ENCODE measurements at regions not wholly inside any gene's neighbourhood (a gene's known extent, or its start where the extent isn't known, plus 50 kb on each side); places are given as distances from the start of the nearest gene placed in this dataset.
A peak's percentile ranks its signal among the peaks of the same experiment; 100 is the strongest.

DNA sequence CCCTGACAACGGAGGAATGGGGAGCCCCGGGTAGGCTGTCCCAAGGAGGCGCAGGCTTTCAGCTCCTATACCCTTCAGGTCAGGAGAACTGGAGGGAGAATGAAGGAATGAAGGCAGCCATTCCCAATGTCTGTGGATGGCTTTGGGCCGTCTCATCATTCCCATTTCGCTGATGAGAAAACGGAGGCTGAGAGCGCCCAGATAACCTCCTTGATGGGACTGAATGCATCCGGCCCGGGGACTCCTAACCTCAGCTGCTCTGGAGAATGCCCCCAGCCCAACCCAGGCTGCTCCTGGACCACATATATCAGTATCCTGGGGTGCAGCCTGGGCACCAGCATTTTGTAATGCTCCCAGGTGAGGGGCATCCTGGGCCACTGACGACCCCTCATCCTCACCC lies 52.6 kb upstream of the RNU6ATAC start:
- Histone ChIP-seq H3K79me2 (ENCODE audit: control insufficient read depth, insufficient read depth, low read length) (no peaks in the 10 kb centered on the region), H3K4me3 (no peak overlapping the region), H4K20me1 (ENCODE audit: control insufficient read depth, insufficient read depth) (no peaks in the 10 kb centered on the region), H3K9ac (ENCODE audit: control insufficient read depth, insufficient read depth, low read length) (no peak overlapping the region), H3K4me2 (ENCODE audit: control insufficient read depth, insufficient read depth) (no peak overlapping the region), H3K36me3 (ENCODE audit: control insufficient read depth in 2 of 2, insufficient read depth in 2 of 2, low read length in 1 of 2) (no peaks in the 10 kb centered on the region), H3K27ac (ENCODE audit: control insufficient read depth, insufficient read depth) (no peak overlapping the region), H3K27me3 (replicated peaks in 1 of 2; ENCODE audit: control insufficient read depth in 2 of 2, insufficient read depth in 2 of 2, low read length in 1 of 2) (no peaks in the 10 kb centered on the region; a peak in 1 of 4 replicates), H3K9me3 (replicated peaks; ENCODE audit: control insufficient read depth, insufficient read depth, low read length) (peaks cover 1% of the 10 kb centered on the region; the same call in 1 of the 3 replicates), H3K4me1 (ENCODE audit: control insufficient read depth, insufficient read depth, low read length) (no peaks in the 10 kb centered on the region), H2AFZ (ENCODE audit: control insufficient read depth, low read depth, low read length) (no peak overlapping the region)
- ChIA-PET CTCF (no interaction called here), RAD21 (ENCODE audit: unreplicated experiment) (no interaction called here), POLR2A (no interaction called here), SMC1A (ENCODE audit: uncharacterized antibody, unreplicated experiment) (interaction anchor here (1.2 kb wide), 1 partner anchor 10 kb away, joined by 4 read pairs; no protein-coding TSS in a partner anchor)
- BruUV-seq (replicated peaks): no TSS peak
- intact Hi-C loops (cut with micrococcal nuclease; ENCODE audit: unreplicated experiment): loop anchor here (2.0 kb wide), 1 partner anchor 46 kb away; no protein-coding TSS in a partner anchor
- no peak for FAIRE-seq
- 19% methylated on average over 10 of the region's 10 CpGs for WGBS (ENCODE audit: insufficient coverage, insufficient replicate concordance, low lambda C conversion rate, missing lambda C conversion rate)
- ATAC-seq: no peak
- in situ Hi-C loops (cut with MboI): no loop called here
- TF ChIP-seq NFYA (IDR thresholded peaks at IDR 0.05; ENCODE audit: borderline replicate concordance, low read depth, low read length): no peak
- TF ChIP-seq JUNB (IDR thresholded peaks at IDR 0.05): no peak
- DNase-seq (ENCODE audit: low read depth, low spot score): no peak

DNA sequence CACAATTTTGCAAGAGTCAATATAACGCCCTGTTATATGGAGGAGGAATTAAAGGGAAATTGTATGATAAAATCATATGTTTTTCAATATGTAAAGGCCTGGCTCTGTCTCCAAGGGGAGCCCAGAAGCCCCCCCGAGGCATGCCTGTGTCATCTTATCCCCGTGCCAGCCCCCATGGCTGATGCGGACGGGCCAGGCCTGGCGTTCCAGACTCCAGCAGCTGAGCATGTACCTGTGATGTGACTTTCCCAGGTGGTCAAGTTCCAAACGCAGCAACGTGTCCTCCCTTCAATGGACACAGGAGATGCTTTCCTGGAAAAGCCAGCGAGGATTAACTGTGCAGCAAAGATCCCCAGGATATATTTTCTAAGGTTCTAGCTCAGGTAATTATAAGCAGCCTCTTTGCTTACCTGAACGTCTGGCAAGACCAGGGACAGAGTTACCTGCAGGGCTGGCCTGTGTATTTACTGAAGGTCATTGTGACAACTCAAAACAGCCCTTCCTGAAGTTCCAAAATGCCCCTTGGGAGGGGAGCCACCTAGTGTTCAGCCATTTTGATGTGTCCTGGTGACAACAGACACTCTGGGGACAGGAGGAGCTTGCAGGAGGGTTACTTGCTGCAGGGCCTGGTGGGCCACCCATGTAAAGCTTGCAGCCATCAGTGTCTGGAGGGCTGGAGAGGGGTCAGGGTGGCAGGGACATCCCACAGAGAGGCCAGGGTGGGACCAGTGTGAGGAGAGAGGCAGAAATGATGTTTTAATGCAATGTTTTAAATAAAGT lies 53.3 kb upstream of the RNU6ATAC start:
- FAIRE-seq: no peak
- H2AFZ ChIP-seq (ENCODE audit: control insufficient read depth, low read depth, low read length): no peak overlapping the region
- ChIA-PET SMC1A (ENCODE audit: uncharacterized antibody, unreplicated experiment) (interaction anchor here (1.2 kb wide), 1 partner anchor 11 kb away, joined by 4 read pairs; no protein-coding TSS in a partner anchor), POLR2A (no interaction called here), CTCF (interaction anchor here (0.7 to 0.9 kb wide), 2 partner anchors 49 to 620 kb away, joined by 3 to 4 read pairs; no protein-coding TSS in a partner anchor), RAD21 (ENCODE audit: unreplicated experiment) (no interaction called here)
- in situ Hi-C loops (cut with MboI): no loop called here
- no peak overlapping the region for H3K27ac ChIP-seq (ENCODE audit: control insufficient read depth, insufficient read depth)
- H3K36me3 ChIP-seq (ENCODE audit: control insufficient read depth in 2 of 2, insufficient read depth in 2 of 2, low read length in 1 of 2): no peaks in the 10 kb centered on the region
- intact Hi-C loops (cut with micrococcal nuclease; ENCODE audit: unreplicated experiment): loop anchor here (2.0 kb wide), 1 partner anchor 47 kb away; no protein-coding TSS in a partner anchor
- H3K9ac ChIP-seq (ENCODE audit: control insufficient read depth, insufficient read depth, low read length): no peak overlapping the region
- no peak overlapping the region for H3K4me2 ChIP-seq (ENCODE audit: control insufficient read depth, insufficient read depth)
- no peaks in the 10 kb centered on the region; the same call in 2 of the 3 replicates for H3K9me3 ChIP-seq (replicated peaks; ENCODE audit: control insufficient read depth, insufficient read depth, low read length)
- H3K27me3 ChIP-seq (replicated peaks in 1 of 2; ENCODE audit: control insufficient read depth in 2 of 2, insufficient read depth in 2 of 2, low read length in 1 of 2): no peaks in the 10 kb centered on the region; a peak in 1 of 4 replicates
- no peak overlapping the region for H3K4me3 ChIP-seq
- no peaks in the 10 kb centered on the region for H3K4me1 ChIP-seq (ENCODE audit: control insufficient read depth, insufficient read depth, low read length)
- ATAC-seq: peak; percentile 29; the same call in 1 of the 3 replicates
- WGBS (ENCODE audit: insufficient coverage, insufficient replicate concordance, low lambda C conversion rate, missing lambda C conversion rate): 8% methylated on average over 10 of the region's 10 CpGs
- no peaks in the 10 kb centered on the region for H4K20me1 ChIP-seq (ENCODE audit: control insufficient read depth, insufficient read depth)
- DNase-seq (ENCODE audit: low read depth, low spot score): no peak
- BruUV-seq (replicated peaks): no TSS peak
- H3K79me2 ChIP-seq (ENCODE audit: control insufficient read depth, insufficient read depth, low read length): no peaks in the 10 kb centered on the region
- TF ChIP-seq SPI1 (IDR thresholded peaks at IDR 0.05; ENCODE audit: borderline replicate concordance, insufficient read depth, low read depth, low read length): no peak
- no peak for TF ChIP-seq NR2C2 (IDR thresholded peaks at IDR 0.05; ENCODE audit: borderline replicate concordance, control insufficient read depth, insufficient read length, low read depth)
- TF ChIP-seq, protein P1, sequence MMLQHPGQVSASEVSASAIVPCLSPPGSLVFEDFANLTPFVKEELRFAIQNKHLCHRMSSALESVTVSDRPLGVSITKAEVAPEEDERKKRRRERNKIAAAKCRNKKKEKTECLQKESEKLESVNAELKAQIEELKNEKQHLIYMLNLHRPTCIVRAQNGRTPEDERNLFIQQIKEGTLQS (IDR thresholded peaks at IDR 0.05; ENCODE audit: borderline replicate concordance, extremely low read depth, low read depth, low read length): no peak
- TF ChIP-seq ZSCAN29 (IDR thresholded peaks at IDR 0.05): no peak
- TF ChIP-seq, protein P2, sequence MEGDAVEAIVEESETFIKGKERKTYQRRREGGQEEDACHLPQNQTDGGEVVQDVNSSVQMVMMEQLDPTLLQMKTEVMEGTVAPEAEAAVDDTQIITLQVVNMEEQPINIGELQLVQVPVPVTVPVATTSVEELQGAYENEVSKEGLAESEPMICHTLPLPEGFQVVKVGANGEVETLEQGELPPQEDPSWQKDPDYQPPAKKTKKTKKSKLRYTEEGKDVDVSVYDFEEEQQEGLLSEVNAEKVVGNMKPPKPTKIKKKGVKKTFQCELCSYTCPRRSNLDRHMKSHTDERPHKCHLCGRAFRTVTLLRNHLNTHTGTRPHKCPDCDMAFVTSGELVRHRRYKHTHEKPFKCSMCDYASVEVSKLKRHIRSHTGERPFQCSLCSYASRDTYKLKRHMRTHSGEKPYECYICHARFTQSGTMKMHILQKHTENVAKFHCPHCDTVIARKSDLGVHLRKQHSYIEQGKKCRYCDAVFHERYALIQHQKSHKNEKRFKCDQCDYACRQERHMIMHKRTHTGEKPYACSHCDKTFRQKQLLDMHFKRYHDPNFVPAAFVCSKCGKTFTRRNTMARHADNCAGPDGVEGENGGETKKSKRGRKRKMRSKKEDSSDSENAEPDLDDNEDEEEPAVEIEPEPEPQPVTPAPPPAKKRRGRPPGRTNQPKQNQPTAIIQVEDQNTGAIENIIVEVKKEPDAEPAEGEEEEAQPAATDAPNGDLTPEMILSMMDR (IDR thresholded peaks at IDR 0.05 in 2 of 3, conservative IDR thresholded peaks at IDR 0.05 in 1 of 3; ENCODE audit: control insufficient read depth in 2 of 3, extremely low read depth in 1 of 3, insufficient read depth in 1 of 3, low read depth in 3 of 3, low read length in 3 of 3): peak; percentile 15 to 37 (median 21); a peak in 4 of 6 replicates
- TF ChIP-seq CREB1 (IDR thresholded peaks at IDR 0.05; ENCODE audit: low read depth): no peak
- TF ChIP-seq POU2F2 (IDR thresholded peaks at IDR 0.05; ENCODE audit: borderline replicate concordance, low read depth, low read length): no peak
- no peak for TF ChIP-seq RUNX3 (IDR thresholded peaks at IDR 0.05; ENCODE audit: low read length)
- TF ChIP-seq TAF1 (IDR thresholded peaks at IDR 0.05; ENCODE audit: borderline replicate concordance, low read depth, low read length): no peak
- TF ChIP-seq IRF4 (IDR thresholded peaks at IDR 0.05; ENCODE audit: low read depth, low read length): no peak
- TF ChIP-seq ZBED1 (IDR thresholded peaks at IDR 0.05; ENCODE audit: borderline replicate concordance): no peak
- TF ChIP-seq NFYA (IDR thresholded peaks at IDR 0.05; ENCODE audit: borderline replicate concordance, low read depth, low read length): no peak
- no peak for TF ChIP-seq IKZF2 (IDR thresholded peaks at IDR 0.05)

Data from GM12878 (cell line).